HUDEP-2 (cell line): ENCODE measurements at regions not wholly inside any gene's neighbourhood (a gene's known extent, or its start where the extent isn't known, plus 50 kb on each side); places are given as distances from the start of the nearest gene placed in this dataset.
A peak's percentile ranks its signal among the peaks of the same experiment; 100 is the strongest.

Source experiments
- DNase-seq, 76 experiments: peaks; one replicate each; lab custom pipeline; 2025; ENCODE audit not compliant: unreplicated experiment in 76 of 76; lab: John Stamatoyannopoulos, UW

DNA sequence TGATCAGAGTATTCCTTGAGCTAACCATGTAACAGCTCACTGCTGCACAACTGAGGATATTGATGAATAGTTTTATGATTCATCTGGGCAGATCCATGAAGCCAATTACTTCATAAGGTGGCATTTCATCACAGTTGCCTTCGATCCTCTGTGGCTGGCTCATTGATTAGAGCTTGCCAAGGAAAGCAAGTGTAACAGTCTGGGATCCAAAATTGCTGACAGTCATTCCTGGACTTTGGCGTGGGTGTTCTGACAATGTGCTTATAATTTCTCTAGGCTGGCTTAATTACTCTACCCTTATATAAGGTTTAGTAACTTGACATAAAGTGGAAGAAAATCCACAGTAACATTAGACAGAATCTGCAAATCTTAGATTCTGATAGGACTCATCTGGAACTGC, 551.3 kb upstream of the CDH4 start:
- no peak for DNase-seq

GRCh38 chr20:60704147-60704546, 547.9 kb upstream of the CDH4 start:
- no peak for DNase-seq

DNA sequence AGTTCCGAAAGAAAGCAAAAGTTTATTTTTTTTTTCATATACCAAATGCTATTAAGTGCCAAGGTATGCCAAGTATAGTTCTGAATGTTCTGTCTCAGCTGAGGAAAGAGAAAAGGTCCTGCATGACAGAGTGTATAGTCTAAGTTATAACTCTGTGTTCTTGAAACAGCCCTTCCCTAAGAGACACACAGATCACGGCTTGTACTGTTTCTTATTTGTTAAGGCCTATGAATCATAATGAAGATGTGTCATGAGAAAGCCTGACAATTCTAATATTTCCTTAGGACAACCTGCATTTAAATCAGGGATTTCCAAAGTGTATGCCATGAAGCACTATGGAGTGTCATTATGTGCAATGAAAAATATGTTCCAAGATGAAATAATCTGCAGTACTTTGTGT, 538.7 kb upstream of the CDH4 start:
- no peak for DNase-seq

DNA sequence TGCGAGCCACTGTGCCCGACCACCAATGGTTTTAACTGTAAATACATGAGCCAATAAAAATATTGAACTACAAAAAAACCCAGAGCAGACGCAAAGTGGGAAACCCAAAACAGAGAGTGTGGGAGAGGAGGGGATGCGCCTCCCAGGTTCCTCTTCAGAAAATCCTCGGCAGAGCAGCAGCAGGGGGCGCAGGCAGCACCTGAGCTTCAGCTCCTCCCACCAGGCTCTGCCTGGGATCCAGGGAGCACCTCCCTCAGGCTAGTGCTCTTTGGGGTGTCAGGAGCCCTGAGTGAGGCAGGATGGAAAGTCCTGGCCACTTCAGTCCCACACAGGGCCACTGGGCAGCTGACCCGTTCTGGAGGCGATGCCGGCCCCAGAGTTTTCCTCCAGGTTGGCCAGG, 536.9 kb upstream of the CDH4 start:
- DNase-seq: peak in 1 of 76 experiments; percentile 7

- peak in 11 of 76 experiments; percentile 1 to 27 (median 11) for DNase-seq
These were observed 533.1 kb upstream of the CDH4 start for GRCh38 chr20:60718743-60719480.

DNA sequence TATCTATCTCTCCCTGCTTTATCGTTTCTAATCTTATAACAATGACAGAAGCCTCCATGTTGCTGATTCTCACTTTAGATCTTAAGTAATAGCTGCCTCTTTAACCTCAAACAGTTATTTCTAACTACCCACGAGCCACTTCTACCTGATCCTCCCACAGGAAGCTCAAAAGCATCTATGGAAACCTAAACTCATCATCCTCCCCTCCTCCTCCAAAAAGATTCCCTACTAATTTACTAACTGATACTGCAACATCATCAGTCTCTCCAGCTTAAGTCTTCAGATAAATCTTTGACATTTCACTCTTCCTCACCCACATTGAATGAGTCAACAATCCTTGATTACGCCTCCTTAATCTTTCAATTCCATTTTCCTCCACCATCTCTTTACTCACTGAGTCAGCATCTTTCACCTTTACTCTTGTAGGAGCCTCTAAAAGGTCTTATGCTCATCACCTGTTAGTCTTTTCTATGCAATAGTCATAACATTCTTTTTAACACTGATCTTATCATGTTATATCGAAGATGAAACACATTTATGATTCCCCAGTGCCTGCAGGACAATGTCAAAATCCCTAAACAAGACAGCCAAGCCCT, 526.7 kb upstream of the CDH4 start:
- no peak for DNase-seq

GRCh38 chr20:60727425-60727824, 524.6 kb upstream of the CDH4 start:
- DNase-seq: no peak

- no peak for DNase-seq
These were observed 523.4 kb upstream of the CDH4 start for GRCh38 chr20:60728705-60729104.

DNA sequence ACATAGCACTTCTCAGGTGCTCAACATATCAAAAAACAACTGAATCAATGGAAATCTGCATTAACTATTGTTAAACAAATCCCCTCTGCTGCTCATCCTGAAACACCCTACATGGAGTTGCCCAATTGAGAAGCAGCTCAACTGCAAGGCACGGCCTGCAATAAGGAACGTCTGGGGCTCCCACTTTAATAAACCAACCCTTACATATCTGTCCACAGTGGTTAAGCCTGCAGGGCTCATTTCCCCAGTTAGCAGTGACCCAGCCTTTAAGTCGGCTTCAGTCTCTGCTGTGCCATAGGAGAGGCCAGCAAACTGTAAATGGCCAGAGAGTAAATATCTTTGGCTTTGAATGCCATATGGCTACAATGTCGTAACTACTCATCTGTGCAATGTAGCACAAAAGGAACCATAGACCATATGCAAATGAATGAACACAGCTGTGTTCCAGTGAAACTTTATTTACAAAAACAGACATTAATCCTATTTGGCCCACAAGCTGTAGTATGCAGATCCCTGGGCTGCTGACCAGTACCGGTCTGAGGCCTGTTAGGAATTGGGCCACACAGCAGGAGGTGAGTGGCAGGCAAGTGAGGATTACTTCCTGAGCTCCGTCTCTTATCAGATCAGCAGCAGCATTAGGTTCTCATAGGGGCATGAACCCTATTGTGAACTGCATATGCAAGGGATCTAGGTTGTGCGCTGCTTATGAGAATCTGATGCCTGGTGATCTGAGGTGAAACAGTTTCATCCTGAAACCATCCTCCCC, 522.7 kb upstream of the CDH4 start:
- no peak for DNase-seq

- no peak for DNase-seq
These were observed 519.7 kb upstream of the CDH4 start for GRCh38 chr20:60732322-60732721.

DNA sequence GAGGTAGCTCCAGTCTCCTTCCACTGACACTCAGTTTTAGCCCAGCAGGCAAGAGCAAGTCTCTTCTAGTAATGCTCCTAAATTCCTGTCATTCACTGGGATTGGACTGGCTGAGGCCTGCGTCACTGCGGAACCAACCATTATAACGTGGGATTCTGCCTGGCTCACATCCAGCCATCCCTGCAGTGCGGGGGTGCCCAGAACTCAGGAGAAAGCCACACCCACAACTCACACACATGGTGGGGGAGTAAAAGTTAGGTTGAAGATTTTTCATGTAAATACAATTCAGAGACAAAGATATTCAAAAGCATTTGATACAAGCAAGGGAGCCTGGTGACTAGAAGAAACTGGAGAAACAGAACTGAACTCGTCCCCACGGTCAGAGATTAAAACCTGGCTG, 504.0 kb upstream of the CDH4 start:
- DNase-seq: no peak

DNA sequence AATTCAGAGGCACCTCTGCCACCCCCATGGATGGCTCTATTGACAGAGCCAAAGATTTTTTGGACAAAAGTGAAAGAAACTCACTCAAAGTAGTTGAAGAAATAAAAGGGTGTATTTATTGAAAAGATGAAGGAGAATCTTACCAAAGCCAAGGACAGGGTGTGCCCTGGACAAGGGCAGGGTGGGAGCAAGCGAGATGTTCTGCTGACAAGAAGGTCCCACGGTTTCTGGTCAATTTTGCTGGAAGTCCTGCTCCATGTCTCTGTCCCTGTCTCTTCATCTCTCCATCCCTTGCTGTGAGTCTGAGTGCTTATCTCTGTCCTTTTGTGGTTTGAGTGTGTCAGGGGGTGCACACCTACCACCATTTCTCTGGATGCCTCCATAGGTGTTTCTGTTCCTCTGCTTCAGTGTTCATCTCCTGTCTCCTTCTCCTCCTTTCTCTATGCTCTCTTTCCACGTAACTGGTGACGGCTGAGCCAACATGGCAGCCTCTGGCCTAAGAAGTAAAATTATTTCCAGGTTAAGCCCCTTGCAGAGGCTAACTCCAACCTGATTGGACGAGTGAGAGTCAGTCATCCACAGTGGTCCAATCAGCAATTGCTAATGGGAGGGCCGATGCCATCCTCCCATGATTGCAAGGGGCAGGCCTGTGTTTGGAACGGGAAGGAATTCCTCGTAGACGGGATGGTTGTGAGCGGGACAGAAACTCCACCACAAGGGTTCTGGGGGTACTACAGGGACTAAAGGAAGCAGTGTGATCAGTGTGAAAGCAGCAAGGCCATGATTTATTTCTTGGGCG, 502.1 kb upstream of the CDH4 start:
- no peak for DNase-seq

DNA sequence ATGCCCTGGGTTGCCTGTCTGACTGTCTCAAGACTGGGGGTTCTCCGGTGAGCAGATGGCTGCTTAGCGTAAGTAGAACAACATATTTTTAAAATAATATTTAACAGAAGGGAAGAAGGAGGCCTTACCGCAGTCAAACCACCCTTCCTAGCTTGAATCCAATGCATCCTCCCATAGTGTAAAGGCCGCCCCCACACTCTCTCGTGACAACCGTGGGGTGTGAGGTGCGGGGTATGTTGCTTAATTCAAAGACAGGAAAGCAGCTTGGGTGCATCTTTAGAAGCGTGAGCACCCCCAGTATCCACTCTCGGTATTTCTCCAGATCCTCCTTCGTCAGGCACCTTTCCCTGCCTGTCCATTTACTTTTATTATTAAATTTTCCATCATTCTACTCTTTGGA, 501.2 kb upstream of the CDH4 start:
- DNase-seq: no peak

DNA sequence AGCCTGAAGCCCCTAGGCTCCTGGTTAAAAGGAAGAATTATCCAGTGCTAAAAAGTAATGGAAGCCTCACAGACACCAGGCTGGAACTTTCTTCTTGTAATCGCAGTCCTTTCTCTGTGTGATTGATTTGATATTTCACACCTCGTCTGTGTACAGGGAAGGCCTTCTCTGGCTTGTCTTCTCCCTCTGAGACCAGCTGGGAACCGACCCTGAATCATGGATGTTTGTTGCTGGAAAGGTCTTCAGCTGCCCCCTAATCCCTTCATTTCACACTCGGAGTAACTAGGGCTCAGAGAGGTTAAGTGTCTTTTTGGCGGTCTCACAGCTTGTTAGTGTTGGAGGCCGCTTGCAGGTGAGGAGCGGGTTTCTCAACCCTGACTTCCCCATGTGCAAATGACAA, 500.2 kb upstream of the CDH4 start:
- no peak for DNase-seq

DNA sequence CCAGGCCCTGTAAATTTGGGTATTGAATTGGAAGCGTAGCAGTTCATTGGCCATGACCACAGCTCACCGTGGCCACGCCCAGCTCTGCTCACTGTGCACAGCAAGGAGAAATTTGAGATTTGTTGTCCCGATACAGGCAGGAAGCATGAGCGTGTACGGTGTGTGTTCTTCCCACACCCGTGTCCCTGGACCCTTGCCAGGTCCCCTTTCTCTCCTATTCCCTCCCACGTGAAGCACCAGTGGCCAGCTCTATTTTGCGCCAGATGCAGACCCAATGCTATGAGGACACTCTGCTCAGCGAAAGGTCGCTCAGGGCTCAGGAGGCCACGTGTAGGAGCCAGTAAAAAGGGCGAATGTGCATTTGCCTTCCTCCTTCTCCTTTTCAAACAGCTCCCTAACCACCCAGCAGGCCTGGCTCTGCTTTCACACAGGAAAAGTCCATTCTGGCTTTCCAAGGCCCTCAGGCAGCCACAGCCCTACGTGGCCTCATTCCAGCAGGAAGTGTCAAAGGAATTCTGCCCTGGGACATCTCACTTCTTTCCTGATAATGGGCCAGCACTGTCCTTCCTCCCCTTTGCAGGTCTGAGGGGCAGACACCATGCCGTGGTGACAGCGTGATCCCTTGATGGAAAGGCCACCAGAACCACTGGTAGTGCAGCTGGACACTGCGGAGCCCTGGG, 499.2 kb upstream of the CDH4 start:
- DNase-seq: no peak

DNA sequence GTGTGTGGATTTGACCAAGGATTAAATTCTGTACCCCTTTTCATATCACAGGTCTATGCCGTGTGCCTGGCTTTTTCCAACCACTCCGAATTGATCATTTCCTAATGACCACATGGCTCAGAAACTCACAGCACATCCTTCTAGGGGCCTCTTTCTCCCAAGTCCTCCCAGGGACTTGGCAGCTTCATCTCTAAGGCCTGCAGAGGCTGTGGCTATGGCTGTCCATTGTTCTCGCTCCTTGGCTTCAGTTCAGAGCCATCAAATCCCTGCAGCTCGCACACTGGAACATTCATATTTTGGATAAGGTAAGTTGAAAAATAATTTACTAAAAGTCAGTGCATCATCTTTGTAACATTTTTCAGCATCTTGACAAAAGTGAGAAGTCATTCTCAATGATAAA, 497.2 kb upstream of the CDH4 start:
- no peak for DNase-seq

DNA sequence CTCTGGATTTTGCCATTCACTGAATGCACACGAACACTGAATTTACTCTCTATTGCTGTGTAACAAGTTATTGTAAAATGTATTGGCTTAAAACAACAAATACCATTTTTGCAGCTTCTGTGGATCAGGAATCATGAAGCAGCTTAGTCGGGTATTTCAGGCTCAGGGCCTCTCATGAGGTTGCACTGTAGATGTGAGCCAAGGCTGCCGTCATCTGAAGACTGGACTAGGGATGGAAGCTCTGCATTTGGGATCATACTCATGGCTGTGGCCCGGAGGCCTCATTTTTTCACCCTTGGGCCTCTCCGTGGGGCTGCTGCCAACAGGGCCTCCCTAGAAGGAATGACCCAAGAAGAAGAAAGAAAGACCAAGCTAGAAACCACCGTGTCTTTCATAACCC, 492.4 kb upstream of the CDH4 start:
- no peak for DNase-seq

DNA sequence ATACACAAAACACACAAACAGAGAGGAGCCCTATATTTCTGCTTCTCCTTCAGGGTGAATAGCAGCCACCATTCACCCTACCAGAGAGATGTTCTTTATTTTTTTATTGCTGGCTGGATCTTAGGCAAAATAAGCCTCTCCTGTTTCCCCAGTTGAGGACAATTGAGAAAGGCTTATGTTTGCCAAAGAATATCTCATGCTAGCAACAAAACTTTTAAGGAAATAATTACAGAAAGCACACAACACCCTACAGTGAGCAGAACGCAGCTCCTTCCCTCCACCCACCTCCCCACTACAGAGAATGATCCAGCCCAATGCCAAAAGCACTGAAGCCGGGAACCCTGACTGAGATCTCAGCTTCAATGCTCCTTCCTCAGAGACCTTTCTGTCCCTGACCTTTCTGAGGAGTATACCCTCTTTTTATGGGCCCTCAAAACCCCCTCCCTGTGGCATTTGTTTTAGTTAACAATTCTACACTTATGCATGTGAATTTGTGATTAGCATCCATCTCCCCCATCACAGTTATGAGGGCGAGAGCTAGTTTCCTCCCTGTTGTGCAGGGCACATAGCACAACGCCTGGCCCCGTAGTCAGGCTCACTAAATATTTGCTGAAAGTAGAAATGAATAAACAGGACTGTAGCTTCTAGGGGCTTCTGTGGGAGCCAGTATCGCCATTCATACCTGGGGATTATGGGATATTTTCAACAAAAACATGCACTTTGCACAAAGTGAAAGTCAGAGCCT, 491.6 kb upstream of the CDH4 start:
- no peak for DNase-seq

GRCh38 chr20:60761056-60761455, 491.0 kb upstream of the CDH4 start:
- DNase-seq: no peak

DNA sequence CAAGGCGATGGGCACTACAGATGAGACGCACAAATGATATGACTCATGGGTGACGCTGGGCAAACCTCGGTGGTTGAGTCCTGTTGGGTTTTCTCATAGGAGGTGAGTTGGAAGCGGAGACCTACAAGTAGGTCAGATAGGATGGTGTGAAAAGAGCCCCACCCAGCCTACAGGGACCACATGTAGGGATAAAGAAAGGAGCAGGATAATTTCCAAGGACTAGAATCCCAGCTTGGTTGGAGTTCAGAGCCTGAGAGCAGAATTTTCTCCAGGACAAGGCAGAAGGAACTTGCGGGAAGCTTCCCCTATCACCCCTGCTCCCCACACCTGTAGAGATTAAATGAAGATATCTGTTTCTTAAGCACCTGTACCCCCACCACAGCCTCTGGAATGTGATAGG, 489.7 kb upstream of the CDH4 start:
- no peak for DNase-seq
